NB4 (cell line): ENCODE measurements at regions not wholly inside any gene's neighbourhood (a gene's known extent, or its start where the extent isn't known, plus 50 kb on each side); places are given as distances from the start of the nearest gene placed in this dataset.

Experiments
- MYC ChIP-seq: IDR thresholded peaks from 2 replicates; pipeline ENCODE4 v1.6.1; 2011; ENCODE audit warnings: low read depth, low read length
- TF ChIP-seq, protein P1 (sequence below): IDR thresholded peaks from one replicate; pipeline ENCODE4 v1.5.1; 2012; ENCODE audit warnings: low read depth, low read length

DNA sequence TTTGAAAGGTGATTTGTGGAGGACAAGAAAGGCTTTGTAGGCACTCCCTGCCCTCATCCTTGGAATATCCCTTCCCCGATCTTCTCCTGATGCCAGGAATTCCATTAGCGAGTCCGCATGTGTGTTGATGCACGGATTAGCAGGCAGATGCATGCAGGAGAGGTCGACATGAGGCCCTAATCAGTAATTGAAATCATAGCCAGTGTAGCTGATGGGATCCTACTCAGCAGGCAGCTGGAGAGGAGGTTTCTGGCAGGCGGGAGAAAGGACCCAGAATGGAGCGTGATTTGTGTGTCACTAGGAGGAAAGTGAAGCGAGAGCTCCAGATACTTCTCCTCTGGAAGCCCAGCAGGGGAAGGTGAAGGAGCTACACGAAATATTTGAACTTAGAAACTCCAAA, 196.3 kb upstream of the CDH11 start:
- TF ChIP-seq MYC = no peak
- TF ChIP-seq, protein P1, sequence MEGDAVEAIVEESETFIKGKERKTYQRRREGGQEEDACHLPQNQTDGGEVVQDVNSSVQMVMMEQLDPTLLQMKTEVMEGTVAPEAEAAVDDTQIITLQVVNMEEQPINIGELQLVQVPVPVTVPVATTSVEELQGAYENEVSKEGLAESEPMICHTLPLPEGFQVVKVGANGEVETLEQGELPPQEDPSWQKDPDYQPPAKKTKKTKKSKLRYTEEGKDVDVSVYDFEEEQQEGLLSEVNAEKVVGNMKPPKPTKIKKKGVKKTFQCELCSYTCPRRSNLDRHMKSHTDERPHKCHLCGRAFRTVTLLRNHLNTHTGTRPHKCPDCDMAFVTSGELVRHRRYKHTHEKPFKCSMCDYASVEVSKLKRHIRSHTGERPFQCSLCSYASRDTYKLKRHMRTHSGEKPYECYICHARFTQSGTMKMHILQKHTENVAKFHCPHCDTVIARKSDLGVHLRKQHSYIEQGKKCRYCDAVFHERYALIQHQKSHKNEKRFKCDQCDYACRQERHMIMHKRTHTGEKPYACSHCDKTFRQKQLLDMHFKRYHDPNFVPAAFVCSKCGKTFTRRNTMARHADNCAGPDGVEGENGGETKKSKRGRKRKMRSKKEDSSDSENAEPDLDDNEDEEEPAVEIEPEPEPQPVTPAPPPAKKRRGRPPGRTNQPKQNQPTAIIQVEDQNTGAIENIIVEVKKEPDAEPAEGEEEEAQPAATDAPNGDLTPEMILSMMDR = no peak
